Stimulated activated CD8-positive, alpha-beta memory T cell treated with anti-CD3 and anti-CD28 coated beads, Interleukin-2, amount 100 ng/mL, for 48 hours (primary cell): ENCODE measurements at regions not wholly inside any gene's neighbourhood (a gene's known extent, or its start where the extent isn't known, plus 50 kb on each side); places are given as distances from the start of the nearest gene placed in this dataset.

Experiments
- DNase-seq, 2 donors: peaks; one replicate each; pipeline ENCODE4 v3.0.0-alpha.2; 2020; ENCODE audit warnings: low read depth in 2 of 2

- DNase-seq, result no peak
Measured at GRCh38 chr15:62886431-62887071, 156.0 kb upstream of the TPM1 start.

- no peak for DNase-seq
Measured at GRCh38 chr15:62887113-62887570, 155.4 kb upstream of the TPM1 start.

- DNase-seq, result no peak
Measured at GRCh38 chr15:62888623-62889022, 153.9 kb upstream of the TPM1 start.

DNA sequence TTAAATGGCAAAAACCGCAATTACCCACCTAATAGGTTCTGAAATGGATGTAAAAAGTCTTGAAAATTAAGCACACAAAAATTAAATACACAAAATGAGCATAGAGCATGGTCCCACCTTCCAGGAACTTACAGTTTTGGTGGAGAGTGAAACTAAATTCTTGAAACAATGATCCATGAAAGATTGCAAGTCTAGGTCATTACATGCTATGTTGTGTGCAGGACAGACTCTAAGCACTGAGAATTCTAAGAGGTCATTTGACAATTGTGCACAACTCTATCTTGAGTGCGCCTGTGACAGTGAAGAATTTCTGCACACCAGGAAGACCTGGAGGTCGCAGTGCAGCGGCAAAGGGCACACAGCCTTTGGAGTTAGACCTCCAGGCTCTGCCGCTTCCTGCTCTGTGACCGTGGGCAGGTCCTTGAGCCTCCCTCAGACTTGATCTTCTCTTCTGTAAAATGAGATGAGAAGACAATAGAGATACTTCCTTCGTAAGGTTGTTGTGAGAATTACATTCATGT is 153.3 kb upstream of the TPM1 start:
- no peak for DNase-seq

DNA sequence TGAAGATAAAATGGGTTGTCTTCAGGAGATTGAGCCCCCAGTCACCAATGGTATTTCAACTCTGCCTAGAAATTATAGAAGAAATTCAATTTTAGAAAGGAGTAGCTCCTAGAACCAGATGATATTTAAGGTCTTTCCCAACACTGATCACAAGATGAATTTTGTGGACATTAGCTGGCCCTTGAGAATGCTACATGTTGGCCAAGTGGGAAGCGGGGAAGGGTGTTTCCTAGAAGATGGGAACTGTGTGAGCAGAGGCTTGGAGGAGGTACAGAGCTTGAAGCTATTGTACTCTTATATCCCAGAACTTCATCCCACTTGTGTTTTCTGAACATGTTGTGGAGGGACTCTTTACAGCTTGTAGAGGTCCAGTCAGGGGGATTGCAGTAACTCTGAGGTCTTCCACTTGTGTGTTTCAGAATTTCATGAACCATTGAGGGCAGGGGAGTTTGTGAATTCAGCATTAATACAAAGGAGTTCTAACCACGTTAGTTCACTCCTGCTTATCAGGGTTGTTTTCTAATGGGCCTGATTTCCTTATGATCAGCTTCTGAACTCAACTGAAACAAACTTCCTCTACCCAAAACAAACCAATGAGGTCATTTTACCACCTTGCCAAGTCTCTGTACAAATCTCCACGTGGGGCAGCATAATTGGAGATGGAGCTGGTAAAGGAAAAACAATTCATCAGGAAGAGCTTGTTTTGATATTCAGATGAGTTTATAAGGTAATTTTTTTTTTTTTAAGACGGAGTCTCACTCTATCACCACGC is 152.6 kb upstream of the TPM1 start:
- no peak for DNase-seq

- no peak for DNase-seq
Measured at GRCh38 chr15:62894322-62895085, 148.0 kb upstream of the TPM1 start.

DNA sequence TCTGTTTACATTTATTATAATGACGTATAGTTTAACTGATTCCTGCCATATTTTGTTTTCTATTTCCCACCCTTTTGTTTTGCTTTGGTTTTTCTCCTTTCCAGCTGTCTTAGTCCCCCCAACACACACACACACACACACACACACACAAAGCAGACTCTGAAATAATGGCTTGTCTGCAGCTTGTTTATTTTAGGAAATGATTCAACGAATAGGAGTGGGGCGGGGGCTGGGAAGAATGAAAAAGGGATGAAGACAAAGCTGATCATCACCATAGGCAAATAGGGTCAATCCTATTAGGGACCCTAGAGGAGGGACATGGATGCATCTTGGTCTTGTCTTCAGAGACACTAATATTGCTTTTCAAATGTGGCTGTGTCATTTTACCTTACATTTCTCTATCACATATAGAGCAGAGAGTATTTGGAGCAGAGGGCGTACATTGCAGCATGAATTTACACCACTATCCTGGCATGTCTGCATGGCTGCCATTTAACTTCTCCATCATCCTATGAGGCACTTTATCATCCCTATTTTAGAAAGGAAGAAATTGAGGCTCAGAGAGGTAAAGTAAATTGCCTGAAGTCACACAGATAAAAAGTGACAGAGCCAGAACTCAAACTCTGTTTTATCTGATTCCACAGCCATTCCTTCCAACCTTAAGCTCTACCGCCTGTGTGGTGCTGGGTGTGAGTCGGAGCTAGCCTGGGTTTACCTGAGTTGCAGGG is 147.2 kb upstream of the TPM1 start:
- DNase-seq, result no peak

- DNase-seq, result no peak
Measured at GRCh38 chr15:62895905-62896316, 146.6 kb upstream of the TPM1 start.

GRCh38 chr15:62896380-62896866 is 146.1 kb upstream of the TPM1 start:
- DNase-seq, result no peak

DNA sequence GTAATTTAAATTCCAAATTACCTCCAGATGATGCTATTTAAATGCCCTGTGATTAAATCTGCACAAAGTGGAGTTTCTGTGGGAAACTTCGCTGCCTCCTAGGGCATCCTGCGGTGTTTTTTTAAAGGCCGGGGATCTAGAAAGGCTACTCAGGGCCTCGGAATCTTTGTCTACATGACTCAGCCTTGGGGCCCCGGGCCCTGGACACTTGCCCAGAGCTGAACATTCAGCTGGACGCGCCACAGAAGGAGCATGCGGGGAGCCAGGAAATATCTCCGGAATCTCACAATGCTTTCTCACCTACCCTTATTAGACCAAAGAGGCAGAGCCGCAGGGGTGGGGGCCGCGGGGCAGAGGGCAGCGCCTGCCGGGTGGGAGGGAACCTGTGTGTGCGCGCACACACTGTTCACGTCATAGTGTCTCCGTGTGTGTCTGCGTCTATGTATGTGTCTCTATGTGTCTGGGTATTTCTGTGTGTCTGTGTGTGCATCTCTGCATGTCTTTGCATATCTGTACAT is 145.5 kb upstream of the TPM1 start:
- DNase-seq, result no peak

GRCh38 chr15:62897634-62898033 is 144.9 kb upstream of the TPM1 start:
- DNase-seq, result no peak

- DNase-seq, result no peak
Measured at GRCh38 chr15:62899090-62899493, 143.5 kb upstream of the TPM1 start.

GRCh38 chr15:62900071-62900802 is 142.3 kb upstream of the TPM1 start:
- no peak for DNase-seq

- DNase-seq, result no peak
Measured at GRCh38 chr15:62901087-62901486, 141.5 kb upstream of the TPM1 start.

GRCh38 chr15:62901909-62902546 is 140.5 kb upstream of the TPM1 start:
- DNase-seq, result no peak

DNA sequence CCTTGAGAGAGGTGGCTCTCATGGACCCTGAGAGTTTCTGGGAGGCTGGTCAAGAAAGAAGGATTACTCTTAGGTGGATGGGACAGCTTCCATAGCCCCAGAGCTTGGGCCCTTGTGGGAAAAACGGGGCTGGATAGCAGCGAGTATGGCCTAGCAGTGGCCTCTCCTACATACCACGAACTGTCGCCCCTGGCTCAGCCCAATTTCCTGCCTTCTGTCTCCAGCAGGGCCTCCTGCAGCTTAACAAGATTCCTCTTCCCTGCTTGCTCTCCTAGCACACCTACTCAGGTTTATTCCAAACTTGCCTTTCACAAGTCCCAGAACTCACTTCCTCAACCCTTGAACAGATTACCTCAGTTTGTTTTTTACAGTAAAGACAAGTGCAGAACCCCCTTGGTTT is 139.7 kb upstream of the TPM1 start:
- no peak for DNase-seq

- DNase-seq, result no peak
Measured at GRCh38 chr15:62903437-62903836, 139.1 kb upstream of the TPM1 start.

DNA sequence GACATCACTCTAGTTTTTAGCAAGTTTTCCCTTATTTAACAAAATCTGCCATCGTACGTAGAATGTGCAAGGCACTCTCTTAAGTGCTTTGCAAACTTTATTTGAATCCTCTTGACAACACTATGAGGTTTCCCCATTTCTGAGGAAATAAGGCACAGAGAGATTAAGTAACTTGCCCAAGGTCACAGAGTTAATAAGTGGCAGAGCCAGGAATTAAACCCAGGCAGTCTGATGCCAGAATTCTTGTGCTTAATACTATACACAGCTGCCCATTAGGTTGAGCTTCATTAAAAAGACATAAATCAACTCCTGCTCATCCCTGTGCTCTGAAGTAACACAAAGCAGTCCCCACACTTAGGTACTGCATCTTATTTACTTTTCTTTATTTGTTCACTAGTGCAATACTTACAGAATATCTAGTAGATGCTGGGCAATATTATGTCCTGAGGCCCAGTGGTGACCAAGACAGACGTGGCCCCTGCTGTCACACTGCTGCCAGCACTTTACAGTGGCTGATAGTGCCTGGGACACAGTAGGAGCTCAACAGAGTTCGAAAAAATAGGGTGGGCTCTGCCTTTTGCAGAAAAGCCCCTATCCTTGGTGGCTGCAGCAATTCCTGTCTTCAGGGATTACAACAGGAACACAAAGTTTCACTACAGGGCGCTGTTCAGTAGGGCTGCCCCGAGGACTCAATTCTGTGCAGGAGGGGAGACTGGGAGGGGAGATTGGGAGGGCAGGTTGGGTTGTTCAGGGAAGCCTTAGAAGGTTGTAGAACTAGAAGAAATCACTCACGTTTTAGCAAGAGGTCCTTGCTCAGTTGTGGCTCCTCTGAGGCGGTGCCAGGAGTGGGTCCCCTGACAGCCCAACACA is 138.3 kb upstream of the TPM1 start:
- DNase-seq, result peak in 1 of 2 donors; percentile 6

DNA sequence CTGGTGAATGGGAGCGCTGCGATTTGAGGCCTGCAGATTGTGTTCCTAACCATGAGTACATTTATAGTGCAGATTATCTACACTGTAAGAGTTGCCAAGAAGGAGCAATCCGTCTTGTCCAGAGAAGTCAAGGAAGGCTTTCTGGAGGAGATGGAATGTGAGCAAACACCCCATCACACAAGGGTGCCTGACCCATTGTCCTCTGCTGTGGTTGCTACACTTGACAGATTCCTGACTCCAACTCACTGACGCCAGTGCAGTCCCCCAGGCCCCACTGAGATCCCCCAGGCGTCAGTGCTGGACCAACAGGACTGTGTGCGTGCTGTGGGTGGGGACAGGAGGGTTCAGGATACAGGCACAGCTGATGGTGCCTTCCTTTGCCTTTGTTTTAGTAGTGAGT is 135.9 kb upstream of the TPM1 start:
- no peak for DNase-seq
